SJSA1 (cell line): ENCODE measurements at regions not wholly inside any gene's neighbourhood (a gene's known extent, or its start where the extent isn't known, plus 50 kb on each side); places are given as distances from the start of the nearest gene placed in this dataset.
A peak's percentile ranks its signal among the peaks of the same experiment; 100 is the strongest.

Experiments
- DNase-seq, 2 experiments: peaks; one replicate each; pipeline ENCODE4 v3.0.0-alpha.2; 2015 to 2020; ENCODE audit warnings: low spot score in 2 of 2, low read depth in 1 of 2
- H3K27ac ChIP-seq: fragments of 250-450 bp; sonication (Bioruptor Pico); 2 replicates; pipeline ENCODE4 v1.5.1; 2020; ENCODE audit warnings: mild to moderate bottlenecking, moderate library complexity
- H3K27me3 ChIP-seq: fragments of 250-450 bp; sonication (Bioruptor Pico); replicated peaks from 2 replicates; pipeline ENCODE4 v1.5.1; 2020; ENCODE audit warnings: mild to moderate bottlenecking, moderate library complexity
- H3K36me3 ChIP-seq: fragments of 250-450 bp; sonication (Bioruptor Pico); 2 replicates; pipeline ENCODE4 v1.5.1; 2020; ENCODE audit warnings: mild to moderate bottlenecking
- H3K4me1 ChIP-seq: fragments of 250-450 bp; sonication (Bioruptor Pico); replicated peaks from 2 replicates; pipeline ENCODE4 v1.6.1; 2021; ENCODE audit warnings: mild to moderate bottlenecking
- H3K4me3 ChIP-seq: fragments of 250-450 bp; sonication (Bioruptor Pico); 2 replicates; pipeline ENCODE4 v1.5.1; 2020; ENCODE audit warnings: mild to moderate bottlenecking
- H3K9me3 ChIP-seq: fragments of 250-450 bp; sonication (Bioruptor Pico); replicated peaks from 2 replicates; pipeline ENCODE4 v1.5.1; 2020; ENCODE audit warnings: mild to moderate bottlenecking

GRCh38 chr6:43952746-43953145 lies 174.5 kb downstream of the MRPL14 start:
- Histone ChIP-seq H3K27ac (no peak overlapping the region), H3K4me3 (no peak overlapping the region), H3K36me3 (no peaks in the 10 kb centered on the region), H3K27me3 (no peaks in the 10 kb centered on the region), H3K4me1 (peaks cover 61% of the 10 kb centered on the region), H3K9me3 (no peaks in the 10 kb centered on the region)
- DNase-seq = peak in 1 of 2 experiments; percentile 54

- Histone ChIP-seq H3K4me3 (no peak overlapping the region), H3K27me3 (no peaks in the 10 kb centered on the region), H3K9me3 (no peaks in the 10 kb centered on the region), H3K4me1 (peaks cover 61% of the 10 kb centered on the region), H3K36me3 (no peaks in the 10 kb centered on the region), H3K27ac (peak overlapping the region; percentile 63)
- peak; percentile 79 to 86 for DNase-seq
Observed at GRCh38 chr6:43951756-43952675, 175.2 kb downstream of the MRPL14 start.

GRCh38 chr6:43951063-43951755 lies 176.0 kb downstream of the MRPL14 start:
- no peaks in the 10 kb centered on the region for H3K9me3 ChIP-seq
- peak overlapping the region; percentile 63 for H3K27ac ChIP-seq
- no peak overlapping the region for H3K4me3 ChIP-seq
- H3K27me3 ChIP-seq = no peaks in the 10 kb centered on the region
- no peaks in the 10 kb centered on the region for H3K36me3 ChIP-seq
- DNase-seq = peak; percentile 74 to 75
- H3K4me1 ChIP-seq = peaks cover 61% of the 10 kb centered on the region

GRCh38 chr6:43950731-43951062 lies 176.6 kb downstream of the MRPL14 start:
- H3K36me3 ChIP-seq = no peaks in the 10 kb centered on the region
- H3K4me3 ChIP-seq = no peak overlapping the region
- H3K4me1 ChIP-seq = peaks cover 65% of the 10 kb centered on the region
- no peaks in the 10 kb centered on the region for H3K9me3 ChIP-seq
- DNase-seq = peak in 1 of 2 experiments; percentile 30
- H3K27ac ChIP-seq = peak overlapping the region; percentile 63; the same call in 1 of the 2 replicates
- no peaks in the 10 kb centered on the region for H3K27me3 ChIP-seq

DNA sequence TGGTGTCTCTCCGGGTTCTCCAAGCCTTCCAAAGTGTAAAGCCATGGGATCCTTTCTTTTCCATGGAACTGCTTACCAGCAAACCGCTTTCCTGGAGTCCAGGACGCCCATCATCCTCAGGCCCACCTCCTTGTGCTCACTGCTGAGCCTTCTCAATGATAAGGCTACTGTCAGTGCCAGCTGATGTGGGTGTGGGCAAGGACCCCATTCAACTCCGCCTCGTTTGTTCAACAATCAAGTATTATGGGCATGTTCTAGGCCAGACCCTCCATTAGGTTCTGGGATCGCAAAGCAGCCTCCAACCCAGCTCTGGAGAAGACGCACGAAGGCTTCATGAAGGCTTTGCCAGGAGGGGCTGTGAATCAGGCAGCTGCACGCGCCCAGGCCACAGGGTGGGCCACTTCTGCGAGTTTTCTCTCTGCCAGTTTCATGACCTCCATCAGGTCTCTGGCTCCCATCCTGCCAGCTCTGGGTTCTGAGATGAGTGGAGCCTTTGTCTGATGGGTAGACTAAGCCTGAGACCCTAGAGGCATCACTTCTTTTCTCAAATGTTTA lies 177.1 kb downstream of the MRPL14 start:
- Histone ChIP-seq H3K4me3 (no peak overlapping the region), H3K27me3 (no peaks in the 10 kb centered on the region), H3K9me3 (no peaks in the 10 kb centered on the region), H3K36me3 (no peaks in the 10 kb centered on the region), H3K27ac (no peak overlapping the region), H3K4me1 (peaks cover 71% of the 10 kb centered on the region)
- peak in 1 of 2 experiments; percentile 28 for DNase-seq

DNA sequence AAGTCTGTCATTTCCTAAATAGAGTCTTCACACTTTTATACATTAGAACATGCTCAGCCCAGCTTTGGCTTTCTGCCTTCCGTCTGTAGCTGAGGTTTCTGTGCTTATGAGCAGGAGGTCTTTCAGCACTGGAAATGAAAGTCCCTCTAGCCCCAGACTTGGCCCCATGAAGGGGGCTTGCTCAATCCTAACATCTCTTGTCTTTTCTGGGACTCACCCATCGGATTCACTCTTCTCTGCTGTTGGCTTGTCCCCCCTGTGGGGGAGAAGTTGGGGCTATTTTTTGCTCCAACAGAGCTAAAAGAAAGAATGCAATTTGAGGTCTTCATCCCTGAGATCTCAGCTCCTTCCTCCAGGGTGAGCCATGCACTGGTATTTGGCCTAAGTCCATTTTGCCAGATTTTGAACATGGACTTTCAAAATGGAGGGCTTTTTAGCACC lies 177.7 kb downstream of the MRPL14 start:
- DNase-seq = peak in 1 of 2 experiments; percentile 23

GRCh38 chr6:43948527-43949485 lies 178.4 kb downstream of the MRPL14 start:
- H3K4me1 ChIP-seq = peaks cover 82% of the 10 kb centered on the region
- H3K27me3 ChIP-seq = no peaks in the 10 kb centered on the region
- peak; percentile 65 to 74 for DNase-seq
- H3K9me3 ChIP-seq = no peaks in the 10 kb centered on the region
- H3K27ac ChIP-seq = peak overlapping the region; percentile 60
- H3K36me3 ChIP-seq = no peaks in the 10 kb centered on the region
- H3K4me3 ChIP-seq = no peak overlapping the region

More for the DNA sequence above, 177.7 kb downstream of the MRPL14 start:
- no peaks in the 10 kb centered on the region for H3K9me3 ChIP-seq
- peak overlapping the region; percentile 35 for H3K27ac ChIP-seq
- H3K27me3 ChIP-seq = no peaks in the 10 kb centered on the region
- H3K4me3 ChIP-seq = no peak overlapping the region
- peaks cover 76% of the 10 kb centered on the region for H3K4me1 ChIP-seq
- no peaks in the 10 kb centered on the region for H3K36me3 ChIP-seq

GRCh38 chr6:43947860-43948259 lies 177.8 kb downstream of the VEGFA start:
- Histone ChIP-seq H3K27ac (0 out of 2 replicates have a peak overlapping the region, but pooled peaks have one; percentile 60), H3K4me1 (peaks cover 80% of the 10 kb centered on the region), H3K27me3 (no peaks in the 10 kb centered on the region), H3K9me3 (no peaks in the 10 kb centered on the region), H3K36me3 (no peaks in the 10 kb centered on the region), H3K4me3 (no peak overlapping the region)
- DNase-seq = no peak

DNA sequence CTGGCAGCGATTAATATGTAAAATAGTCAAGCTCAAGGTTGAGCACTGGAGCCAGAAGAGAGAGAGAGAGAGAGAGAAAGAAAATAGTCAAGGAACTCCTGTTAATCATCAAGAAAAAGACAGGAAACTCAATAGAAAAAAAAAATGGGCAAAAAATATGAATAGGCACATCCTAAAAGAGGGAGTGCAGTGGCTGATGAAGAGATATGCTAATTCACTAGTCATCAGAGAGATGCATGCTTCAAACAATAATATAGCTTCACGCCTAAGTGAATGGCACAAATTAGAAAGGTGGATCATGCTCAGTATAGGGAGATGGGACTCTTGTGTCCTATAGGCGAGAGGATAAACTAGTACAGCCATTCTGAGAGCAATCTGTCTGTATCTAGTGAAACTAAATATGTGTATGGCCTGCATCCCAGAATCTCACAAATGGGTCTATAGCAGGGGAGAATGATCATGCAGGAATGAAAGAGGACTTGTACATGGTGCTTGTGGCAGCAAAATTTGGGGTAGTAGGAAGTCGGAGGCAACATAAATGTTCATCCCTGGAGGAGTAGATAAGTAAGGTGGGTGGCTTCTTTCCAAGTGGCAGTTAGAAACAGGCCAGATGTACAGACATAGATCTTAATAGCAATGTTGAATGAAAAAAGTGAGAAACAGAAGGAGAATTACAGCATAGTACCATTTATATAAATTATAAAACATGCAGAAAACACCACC lies 176.8 kb downstream of the VEGFA start:
- H3K27me3 ChIP-seq = no peaks in the 10 kb centered on the region
- H3K4me3 ChIP-seq = no peak overlapping the region
- no peak overlapping the region for H3K27ac ChIP-seq
- H3K9me3 ChIP-seq = no peaks in the 10 kb centered on the region
- H3K4me1 ChIP-seq = peaks cover 70% of the 10 kb centered on the region
- no peaks in the 10 kb centered on the region for H3K36me3 ChIP-seq
- DNase-seq = no peak

DNA sequence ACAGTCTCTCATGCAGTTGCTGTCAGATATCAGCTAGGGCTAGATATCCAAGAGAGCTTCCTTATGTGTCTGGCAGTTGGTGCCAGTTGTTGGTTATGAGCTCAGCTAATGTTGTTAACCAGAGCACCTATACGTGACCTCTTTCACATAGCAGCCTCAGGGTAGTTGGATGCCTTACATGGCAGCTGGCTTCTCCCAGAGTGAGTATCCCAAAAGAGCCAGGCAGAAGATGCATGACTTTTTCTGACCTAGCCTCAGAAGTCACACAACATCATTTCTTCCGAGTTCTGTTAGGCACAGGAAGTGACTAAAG lies 175.7 kb downstream of the VEGFA start:
- H3K36me3 ChIP-seq = no peaks in the 10 kb centered on the region
- H3K4me1 ChIP-seq = peaks cover 59% of the 10 kb centered on the region
- no peaks in the 10 kb centered on the region for H3K27me3 ChIP-seq
- no peak for DNase-seq
- no peak overlapping the region for H3K4me3 ChIP-seq
- peak overlapping the region; percentile 15; the same call in 1 of the 2 replicates for H3K27ac ChIP-seq
- H3K9me3 ChIP-seq = no peaks in the 10 kb centered on the region

GRCh38 chr6:43944908-43945767 lies 175.1 kb downstream of the VEGFA start:
- DNase-seq = peak; percentile 49 to 55
- Histone ChIP-seq H3K36me3 (no peaks in the 10 kb centered on the region), H3K9me3 (no peaks in the 10 kb centered on the region), H3K4me1 (peaks cover 53% of the 10 kb centered on the region), H3K4me3 (no peak overlapping the region), H3K27ac (peak overlapping the region; percentile 15; the same call in 1 of the 2 replicates), H3K27me3 (no peaks in the 10 kb centered on the region)

- H3K4me1 ChIP-seq = peaks cover 46% of the 10 kb centered on the region
- peak; percentile 50 to 56 for DNase-seq
- H3K36me3 ChIP-seq = no peaks in the 10 kb centered on the region
Observed at GRCh38 chr6:43943781-43944250, 173.8 kb downstream of the VEGFA start.

More at GRCh38 chr6:43943781-43944250, 173.8 kb downstream of the VEGFA start:
- Histone ChIP-seq H3K27ac (no peak overlapping the region), H3K9me3 (no peaks in the 10 kb centered on the region), H3K4me3 (no peak overlapping the region), H3K27me3 (no peaks in the 10 kb centered on the region)
